ENCODE measurements at regions not wholly inside any gene's neighbourhood (a gene's known extent, or its start where the extent isn't known, plus 50 kb on each side); places are given as distances from the start of the nearest gene placed in this dataset.

- Histone ChIP-seq H3K36me3 (ENCODE audit: control insufficient read depth, insufficient read depth, low read length) (no peaks in the 10 kb centered on the region), H3K9me3 (no peaks in the 10 kb centered on the region; the same call in 1 of the 2 replicates), H3K4me1 (peaks cover 7% of the 10 kb centered on the region; the same call in 1 of the 2 replicates), H3K27me3 (replicated peaks; ENCODE audit: control insufficient read depth, insufficient read depth, low read length) (no peaks in the 10 kb centered on the region), H3K4me3 (ENCODE audit: low read depth, low read length) (no peak overlapping the region)
- DNase-seq = no peak
- Mint-ChIP-seq H3K27ac (ENCODE audit: unreplicated experiment) (no peak overlapping the region), H3K27me3 (ENCODE audit: insufficient read depth, unreplicated experiment) (no peaks in the 10 kb centered on the region), H3K9me3 (ENCODE audit: unreplicated experiment) (no peaks in the 10 kb centered on the region), H3K4me3 (ENCODE audit: unreplicated experiment) (no peak overlapping the region), H3K36me3 (ENCODE audit: insufficient read depth, unreplicated experiment) (no peaks in the 10 kb centered on the region), H3K4me1 (ENCODE audit: low read depth, unreplicated experiment) (no peaks in the 10 kb centered on the region)
- intact Hi-C loops (cut with micrococcal nuclease; ENCODE audit: unreplicated experiment) = no loop called here
- TF ChIP-seq, protein P1, sequence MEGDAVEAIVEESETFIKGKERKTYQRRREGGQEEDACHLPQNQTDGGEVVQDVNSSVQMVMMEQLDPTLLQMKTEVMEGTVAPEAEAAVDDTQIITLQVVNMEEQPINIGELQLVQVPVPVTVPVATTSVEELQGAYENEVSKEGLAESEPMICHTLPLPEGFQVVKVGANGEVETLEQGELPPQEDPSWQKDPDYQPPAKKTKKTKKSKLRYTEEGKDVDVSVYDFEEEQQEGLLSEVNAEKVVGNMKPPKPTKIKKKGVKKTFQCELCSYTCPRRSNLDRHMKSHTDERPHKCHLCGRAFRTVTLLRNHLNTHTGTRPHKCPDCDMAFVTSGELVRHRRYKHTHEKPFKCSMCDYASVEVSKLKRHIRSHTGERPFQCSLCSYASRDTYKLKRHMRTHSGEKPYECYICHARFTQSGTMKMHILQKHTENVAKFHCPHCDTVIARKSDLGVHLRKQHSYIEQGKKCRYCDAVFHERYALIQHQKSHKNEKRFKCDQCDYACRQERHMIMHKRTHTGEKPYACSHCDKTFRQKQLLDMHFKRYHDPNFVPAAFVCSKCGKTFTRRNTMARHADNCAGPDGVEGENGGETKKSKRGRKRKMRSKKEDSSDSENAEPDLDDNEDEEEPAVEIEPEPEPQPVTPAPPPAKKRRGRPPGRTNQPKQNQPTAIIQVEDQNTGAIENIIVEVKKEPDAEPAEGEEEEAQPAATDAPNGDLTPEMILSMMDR (IDR thresholded peaks at IDR 0.05; ENCODE audit: insufficient read depth in 1 of 2, low read depth in 1 of 2, low read length in 1 of 2, severe bottlenecking in 1 of 2, unreplicated experiment in 1 of 2) = no peak
- BruUV-seq (replicated peaks) = no TSS peak
- ChIA-PET CTCF (no interaction called here), POLR2A (no interaction called here)
These were observed 242.6 kb downstream of the GATA3 start for GRCh38 chr10:8297107-8297506.

GRCh38 chr10:8297959-8298358, 243.5 kb downstream of the GATA3 start:
- Histone ChIP-seq H3K4me1 (peaks cover 7% of the 10 kb centered on the region; the same call in 1 of the 2 replicates), H3K4me3 (ENCODE audit: low read depth, low read length) (no peak overlapping the region), H3K36me3 (ENCODE audit: control insufficient read depth, insufficient read depth, low read length) (no peaks in the 10 kb centered on the region), H3K27me3 (replicated peaks; ENCODE audit: control insufficient read depth, insufficient read depth, low read length) (no peaks in the 10 kb centered on the region), H3K9me3 (no peaks in the 10 kb centered on the region; the same call in 1 of the 2 replicates)
- intact Hi-C loops (cut with micrococcal nuclease; ENCODE audit: unreplicated experiment) = no loop called here
- H3K4me1 Mint-ChIP-seq (ENCODE audit: low read depth, unreplicated experiment) = no peaks in the 10 kb centered on the region
- POLR2A ChIA-PET = no interaction called here
- no peaks in the 10 kb centered on the region for H3K27me3 Mint-ChIP-seq (ENCODE audit: insufficient read depth, unreplicated experiment)
- H3K9me3 Mint-ChIP-seq (ENCODE audit: unreplicated experiment) = no peaks in the 10 kb centered on the region
- H3K36me3 Mint-ChIP-seq (ENCODE audit: insufficient read depth, unreplicated experiment) = no peaks in the 10 kb centered on the region
- no peak overlapping the region for H3K4me3 Mint-ChIP-seq (ENCODE audit: unreplicated experiment)
- TF ChIP-seq, protein P1 (IDR thresholded peaks at IDR 0.05; ENCODE audit: insufficient read depth in 1 of 2, low read depth in 1 of 2, low read length in 1 of 2, severe bottlenecking in 1 of 2, unreplicated experiment in 1 of 2) = no peak
- DNase-seq = no peak
- no peak overlapping the region for H3K27ac Mint-ChIP-seq (ENCODE audit: unreplicated experiment)
- BruUV-seq (replicated peaks) = no TSS peak
- CTCF ChIA-PET = interaction anchor here (0.7 kb wide), 1 partner anchor 10 kb away, joined by 3 read pairs; no protein-coding TSS in a partner anchor

- Mint-ChIP-seq H3K36me3 (ENCODE audit: insufficient read depth, unreplicated experiment) (no peaks in the 10 kb centered on the region), H3K4me3 (ENCODE audit: unreplicated experiment) (no peak overlapping the region), H3K27me3 (ENCODE audit: insufficient read depth, unreplicated experiment) (no peaks in the 10 kb centered on the region), H3K9me3 (ENCODE audit: unreplicated experiment) (no peaks in the 10 kb centered on the region), H3K27ac (ENCODE audit: unreplicated experiment) (no peak overlapping the region), H3K4me1 (ENCODE audit: low read depth, unreplicated experiment) (no peaks in the 10 kb centered on the region)
- TF ChIP-seq, protein P1 (IDR thresholded peaks at IDR 0.05; ENCODE audit: insufficient read depth in 1 of 2, low read depth in 1 of 2, low read length in 1 of 2, severe bottlenecking in 1 of 2, unreplicated experiment in 1 of 2) = no peak
- Histone ChIP-seq H3K9me3 (no peaks in the 10 kb centered on the region; the same call in 1 of the 2 replicates), H3K4me1 (peaks cover 7% of the 10 kb centered on the region; the same call in 1 of the 2 replicates), H3K4me3 (ENCODE audit: low read depth, low read length) (no peak overlapping the region), H3K36me3 (ENCODE audit: control insufficient read depth, insufficient read depth, low read length) (no peaks in the 10 kb centered on the region), H3K27me3 (replicated peaks; ENCODE audit: control insufficient read depth, insufficient read depth, low read length) (no peaks in the 10 kb centered on the region)
- BruUV-seq (replicated peaks) = no TSS peak
- intact Hi-C loops (cut with micrococcal nuclease; ENCODE audit: unreplicated experiment) = no loop called here
- ChIA-PET POLR2A (no interaction called here), CTCF (no interaction called here)
- no peak for DNase-seq
These were observed 244.5 kb downstream of the GATA3 start for GRCh38 chr10:8298896-8299570.
